Uterus (tissue), 2 donors: ENCODE measurements at regions not wholly inside any gene's neighbourhood (a gene's known extent, or its start where the extent isn't known, plus 50 kb on each side); places are given as distances from the start of the nearest gene placed in this dataset.

Experiments used
- CTCF ChIP-seq, 4 experiments: fragments of 200-600 bp in 2 of 4; fragments of 450-650 bp in 2 of 4; sonication (generic) in 2 of 4; IDR thresholded peaks; one replicate each; pipeline ENCODE4 v1.5.1; 2016 to 2019; ENCODE audit warnings: antibody characterized with exemption in 4 of 4, mild to moderate bottlenecking in 2 of 4, moderate library complexity in 1 of 4
- POLR2A ChIP-seq, 2 donors: fragments of 450-650 bp; IDR thresholded peaks; one replicate each; pipeline ENCODE4 v1.6.1; 2016; ENCODE audit warnings: antibody characterized with exemption in 2 of 2, mild to moderate bottlenecking in 1 of 2, moderate library complexity in 1 of 2

- no peak for TF ChIP-seq CTCF (IDR thresholded peaks at IDR 0.05)
- no peak for TF ChIP-seq POLR2A (IDR thresholded peaks at IDR 0.05)
Observed at GRCh38 chr6:95249175-95249574, 328.2 kb upstream of the MANEA start.
